OCI-LY1 (cell line): ENCODE measurements at regions not wholly inside any gene's neighbourhood (a gene's known extent, or its start where the extent isn't known, plus 50 kb on each side); places are given as distances from the start of the nearest gene placed in this dataset.

Source experiments
- H2AFZ ChIP-seq: fragments of 200-600 bp; sonication (generic), shearing (Covaris generic); 2 replicates; pipeline ENCODE4 v1.6.0; 2014; ENCODE audit warnings: antibody characterized with exemption, mild to moderate bottlenecking, low read length
- H3F3A ChIP-seq: fragments of 200-600 bp; sonication (generic), shearing (Covaris generic); 2 replicates; pipeline ENCODE4 v1.6.0; 2014; ENCODE audit warnings: mild to moderate bottlenecking, antibody characterized with exemption, low read length, moderate library complexity; ENCODE audit not compliant: insufficient read depth
- H3K27ac ChIP-seq: fragments of 200-600 bp; sonication (generic); 2 replicates; pipeline ENCODE4 v1.5.1; 2014; ENCODE audit warnings: low read length, mixed run types, mild to moderate bottlenecking, low read depth; ENCODE audit not compliant: poor library complexity, severe bottlenecking
- H3K27me3 ChIP-seq: fragments of 200-600 bp; sonication (generic); 2 replicates; pipeline ENCODE4 v1.6.0; 2014; ENCODE audit warnings: antibody characterized with exemption, mild to moderate bottlenecking, low read length, moderate library complexity; ENCODE audit not compliant: insufficient read depth
- H3K36me3 ChIP-seq: fragments of 200-600 bp; sonication (generic); 2 replicates; pipeline ENCODE4 v1.6.1; 2014; ENCODE audit warnings: mild to moderate bottlenecking, antibody characterized with exemption, low read length, moderate library complexity, mixed read lengths; ENCODE audit not compliant: insufficient read depth
- H3K4me1 ChIP-seq: fragments of 200-600 bp; sonication (generic); 2 replicates; pipeline ENCODE4 v1.5.1; 2014; ENCODE audit warnings: mild to moderate bottlenecking, low read length, moderate library complexity; ENCODE audit not compliant: insufficient read depth, severe bottlenecking
- H3K4me2 ChIP-seq: fragments of 200-600 bp; sonication (generic), shearing (Covaris generic); 2 replicates; pipeline ENCODE4 v1.6.1; 2014; ENCODE audit warnings: low read length
- H3K4me3 ChIP-seq: fragments of 200-600 bp; sonication (generic); 2 replicates; pipeline ENCODE4 v1.5.1; 2014; ENCODE audit warnings: low read length, low read depth, mild to moderate bottlenecking, mixed read lengths; ENCODE audit not compliant: poor library complexity, severe bottlenecking
- H3K79me2 ChIP-seq: fragments of 200-600 bp; shearing (Covaris generic); 2 replicates; pipeline ENCODE4 v1.6.1; 2016; ENCODE audit warnings: mixed run types, low read length, mixed read lengths; ENCODE audit not compliant: insufficient read depth
- H3K9ac ChIP-seq: fragments of 200-600 bp; sonication (generic), shearing (Covaris generic); 2 replicates; pipeline ENCODE4 v1.6.1; 2014; ENCODE audit warnings: mild to moderate bottlenecking, low read length, mixed read lengths
- H3K9me2 ChIP-seq: fragments of 200-600 bp; sonication (generic), shearing (Covaris generic); 2 replicates; pipeline ENCODE4 v1.6.1; 2014; ENCODE audit warnings: low read depth, mild to moderate bottlenecking, low read length, mixed read lengths
- H3K9me3 ChIP-seq: fragments of 200-600 bp; shearing (Covaris generic); 2 replicates; pipeline ENCODE4 v1.6.1; 2014; ENCODE audit warnings: low read length, mixed read lengths
- H4K20me1 ChIP-seq: fragments of 200-600 bp; sonication (generic), shearing (Covaris generic); 2 replicates; pipeline ENCODE4 v1.6.0; 2016; ENCODE audit warnings: mild to moderate bottlenecking, low read length; ENCODE audit not compliant: insufficient read depth
- CTCF ChIP-seq: fragments of 200-600 bp; sonication (generic), shearing (Covaris generic); IDR thresholded peaks from 2 replicates; pipeline ENCODE4 v1.5.1; 2017; ENCODE audit warnings: mild to moderate bottlenecking, antibody characterized with exemption, low read length, moderate library complexity, mixed read lengths
- EZH2 ChIP-seq: fragments of 200-600 bp; sonication (generic), shearing (Covaris generic); IDR thresholded peaks from 2 replicates; pipeline ENCODE4 v1.8.0; 2017; ENCODE audit warnings: borderline replicate concordance, mixed run types, mild to moderate bottlenecking, antibody characterized with exemption, low read length, moderate library complexity, mixed read lengths

- Histone ChIP-seq H3K9ac (no peak overlapping the region), H3K9me2 (no peaks in the 10 kb centered on the region), H3K27ac (no peak overlapping the region), H2AFZ (no peak overlapping the region), H3K4me2 (no peak overlapping the region), H4K20me1 (no peaks in the 10 kb centered on the region), H3F3A (no peaks in the 10 kb centered on the region), H3K27me3 (no peaks in the 10 kb centered on the region), H3K79me2 (no peaks in the 10 kb centered on the region), H3K36me3 (no peaks in the 10 kb centered on the region), H3K4me3 (no peak overlapping the region), H3K9me3 (no peaks in the 10 kb centered on the region), H3K4me1 (no peaks in the 10 kb centered on the region)
- TF ChIP-seq EZH2, result no peak
- TF ChIP-seq CTCF, result no peak
Measured at GRCh38 chr12:29908157-29908556, 124.4 kb upstream of the TMTC1 start.

GRCh38 chr12:29907461-29907860, 123.7 kb upstream of the TMTC1 start:
- Histone ChIP-seq H3K4me3 (no peak overlapping the region), H3K27ac (no peak overlapping the region), H3K27me3 (no peaks in the 10 kb centered on the region), H3K9me3 (no peaks in the 10 kb centered on the region), H3K36me3 (no peaks in the 10 kb centered on the region), H2AFZ (no peak overlapping the region), H3K4me2 (no peak overlapping the region), H3K9me2 (no peaks in the 10 kb centered on the region), H4K20me1 (no peaks in the 10 kb centered on the region), H3K4me1 (no peaks in the 10 kb centered on the region), H3K9ac (no peak overlapping the region), H3K79me2 (no peaks in the 10 kb centered on the region), H3F3A (no peaks in the 10 kb centered on the region)
- no peak for TF ChIP-seq EZH2

GRCh38 chr12:29902043-29902442, 118.3 kb upstream of the TMTC1 start:
- Histone ChIP-seq H3K36me3 (no peaks in the 10 kb centered on the region), H3F3A (no peaks in the 10 kb centered on the region), H3K27ac (no peak overlapping the region), H3K79me2 (no peaks in the 10 kb centered on the region), H3K9me3 (no peaks in the 10 kb centered on the region), H3K4me3 (no peak overlapping the region), H2AFZ (no peak overlapping the region), H3K27me3 (no peaks in the 10 kb centered on the region), H3K9ac (no peak overlapping the region), H3K4me1 (no peaks in the 10 kb centered on the region), H3K9me2 (no peaks in the 10 kb centered on the region), H4K20me1 (no peaks in the 10 kb centered on the region), H3K4me2 (no peak overlapping the region)
- no peak for TF ChIP-seq EZH2
- no peak for TF ChIP-seq CTCF

GRCh38 chr12:29901585-29901984, 117.8 kb upstream of the TMTC1 start:
- Histone ChIP-seq H3K36me3 (no peaks in the 10 kb centered on the region), H3K9me2 (no peaks in the 10 kb centered on the region), H3K27ac (no peak overlapping the region), H3K79me2 (no peaks in the 10 kb centered on the region), H3K9me3 (no peaks in the 10 kb centered on the region), H3K4me2 (no peak overlapping the region), H3K4me1 (no peaks in the 10 kb centered on the region), H4K20me1 (no peaks in the 10 kb centered on the region), H3K9ac (no peak overlapping the region), H2AFZ (no peak overlapping the region), H3K4me3 (no peak overlapping the region), H3F3A (no peaks in the 10 kb centered on the region), H3K27me3 (no peaks in the 10 kb centered on the region)
- TF ChIP-seq CTCF, result no peak
